HG02852 (cell line): ENCODE measurements at regions not wholly inside any gene's neighbourhood (a gene's known extent, or its start where the extent isn't known, plus 50 kb on each side); places are given as distances from the start of the nearest gene placed in this dataset.
"Not testable (repeated sequence)": the region's sequence is repeated elsewhere in the genome, so short reads cannot be mapped to it uniquely, and the experiment has no call there.

Source experiments
- ATAC-seq: cut with Tn5 transposase; IDR thresholded peaks from one replicate; pipeline ENCODE4 v1.9.1; 2021; ENCODE audit warnings: mild to moderate bottlenecking, moderate library complexity; ENCODE audit not compliant: unreplicated experiment

DNA sequence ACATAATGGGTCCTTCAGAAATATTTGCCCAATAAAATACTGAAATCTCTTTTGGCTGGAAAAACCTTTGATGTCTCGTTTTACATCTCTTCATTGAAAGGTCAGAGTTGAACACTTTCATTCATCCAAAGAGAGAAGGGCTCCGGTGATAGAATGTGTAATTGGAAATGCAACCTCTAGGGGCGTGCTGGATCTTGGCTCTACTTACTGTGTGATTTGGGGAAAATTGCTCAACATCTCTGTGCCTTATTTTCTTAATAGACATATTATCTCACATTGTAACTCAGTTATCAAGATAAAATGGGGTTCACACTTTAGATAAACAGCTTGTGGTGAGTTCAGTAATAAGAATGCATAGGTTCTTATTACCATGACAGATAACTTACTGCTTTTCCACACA is 1444.1 kb downstream of the SLITRK5 start:
- no peak for ATAC-seq

- no peak for ATAC-seq
These were observed 1465.5 kb downstream of the SLITRK5 start for GRCh38 chr13:89136678-89137077.

DNA sequence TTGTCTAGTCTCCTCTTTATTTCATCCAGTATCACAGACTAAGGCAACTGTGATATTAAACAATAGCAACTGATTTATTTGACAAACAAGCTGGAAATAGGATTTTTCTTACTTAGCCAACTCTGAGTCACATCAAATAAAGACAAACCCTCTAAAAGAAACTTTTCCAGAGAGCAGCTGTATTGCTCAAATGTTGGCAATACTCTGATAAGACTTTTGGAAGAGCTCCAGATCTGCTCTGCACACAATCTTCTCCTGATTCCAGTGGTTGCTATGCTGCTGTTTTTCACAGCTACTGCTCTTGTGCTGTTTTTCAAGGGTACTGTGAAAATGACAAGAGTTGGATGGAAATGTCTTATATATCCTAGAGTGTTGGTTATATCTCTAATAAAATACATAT is 1479.2 kb downstream of the SLITRK5 start:
- ATAC-seq: no peak

DNA sequence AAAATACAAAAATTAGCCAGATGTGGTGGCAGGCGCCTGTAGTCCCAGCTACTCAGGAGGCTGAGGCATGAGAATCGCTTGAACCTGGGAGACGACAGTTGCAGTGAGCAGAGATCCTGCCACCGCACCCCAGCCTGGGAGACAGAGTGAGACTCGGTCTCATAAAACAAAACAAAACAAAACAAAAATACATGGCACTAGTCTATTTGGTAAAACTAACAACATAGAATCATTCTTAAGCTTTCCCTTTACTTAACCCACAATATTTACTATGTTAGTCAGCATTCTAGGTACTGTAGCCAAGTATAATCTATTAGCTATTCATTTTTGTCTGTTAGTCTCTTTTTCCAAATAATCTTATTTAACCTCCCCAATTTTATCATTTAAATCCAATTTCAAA is 1482.8 kb downstream of the SLITRK5 start:
- ATAC-seq: no peak

DNA sequence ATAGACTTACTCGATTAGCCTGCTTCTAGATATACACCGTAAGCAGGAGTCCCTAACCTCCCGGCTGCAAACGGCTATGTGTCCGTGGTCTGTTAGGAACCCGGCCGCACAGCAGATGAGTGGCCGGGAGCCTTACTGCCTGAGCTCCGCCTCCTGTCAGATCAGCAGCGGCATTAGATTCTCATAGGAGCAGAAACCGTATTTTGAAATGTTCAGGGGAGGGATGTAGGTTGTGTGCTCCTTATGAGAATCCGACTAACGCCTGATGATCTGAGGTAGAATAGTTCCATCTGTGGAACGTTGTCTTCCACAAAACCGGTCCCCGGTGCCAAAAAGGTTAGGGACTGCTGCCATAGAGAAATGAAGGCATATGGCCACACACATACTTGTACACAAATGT is 1491.9 kb downstream of the SLITRK5 start:
- ATAC-seq: no peak

DNA sequence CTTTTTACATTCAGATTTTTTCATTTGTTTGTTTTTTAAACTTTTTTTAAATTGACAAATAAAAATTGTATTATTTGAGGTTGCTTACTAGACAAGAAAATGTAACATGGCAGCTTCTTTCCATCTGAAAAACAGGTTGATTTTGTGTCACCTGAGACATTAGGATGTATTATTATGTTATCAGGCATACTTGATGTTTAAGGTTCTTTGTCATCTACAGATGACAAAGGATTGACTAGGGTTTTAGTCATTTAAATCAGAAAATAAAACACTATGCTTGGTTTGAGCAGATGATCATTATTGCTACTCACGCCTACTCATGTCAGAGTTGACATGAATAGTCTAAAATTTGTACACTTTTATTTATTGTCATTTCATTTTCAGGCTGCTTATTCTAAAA is 1494.5 kb downstream of the SLITRK5 start:
- ATAC-seq: no peak

DNA sequence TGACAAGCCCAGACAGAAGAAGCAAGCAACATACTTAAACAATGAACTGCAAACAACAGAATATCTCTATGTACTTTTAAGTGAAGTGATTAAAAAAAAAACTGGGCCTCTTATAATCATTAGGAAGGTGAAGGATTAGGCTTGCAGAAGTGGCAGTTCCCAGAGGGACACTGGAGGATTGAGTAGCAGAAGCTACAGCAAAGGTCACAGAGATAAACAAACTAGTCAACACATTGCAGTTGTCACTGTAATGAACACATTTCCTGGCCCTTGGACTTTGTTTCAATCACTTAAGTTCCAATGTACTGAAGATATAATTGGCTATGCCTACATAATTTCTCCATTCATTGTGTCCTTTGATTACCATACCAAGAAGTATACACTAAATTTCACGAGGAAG is 1498.8 kb downstream of the SLITRK5 start:
- ATAC-seq: no peak

GRCh38 chr13:89181041-89181440 is 1509.9 kb downstream of the SLITRK5 start:
- ATAC-seq: no peak

DNA sequence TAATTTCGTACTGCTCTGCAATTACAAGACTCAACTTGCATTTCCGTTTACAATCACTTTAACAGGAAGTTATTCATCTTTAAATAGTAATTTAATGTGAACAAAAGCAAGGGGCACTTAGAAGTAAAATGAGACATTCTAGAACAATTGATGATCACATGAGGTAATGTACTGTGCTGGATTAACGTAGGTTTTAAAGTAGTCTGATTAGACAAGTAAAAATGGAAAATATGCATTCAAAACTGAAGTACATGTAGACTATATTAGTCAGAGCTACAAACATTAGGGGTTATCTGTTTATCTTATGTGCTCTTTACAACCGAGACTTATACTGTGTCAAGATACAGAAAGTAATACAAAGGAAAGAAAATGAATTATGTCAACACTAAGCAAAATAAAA is 1528.0 kb downstream of the SLITRK5 start:
- ATAC-seq: no peak

- no peak for ATAC-seq
These were observed 1533.3 kb downstream of the SLITRK5 start for GRCh38 chr13:89204435-89204834.

DNA sequence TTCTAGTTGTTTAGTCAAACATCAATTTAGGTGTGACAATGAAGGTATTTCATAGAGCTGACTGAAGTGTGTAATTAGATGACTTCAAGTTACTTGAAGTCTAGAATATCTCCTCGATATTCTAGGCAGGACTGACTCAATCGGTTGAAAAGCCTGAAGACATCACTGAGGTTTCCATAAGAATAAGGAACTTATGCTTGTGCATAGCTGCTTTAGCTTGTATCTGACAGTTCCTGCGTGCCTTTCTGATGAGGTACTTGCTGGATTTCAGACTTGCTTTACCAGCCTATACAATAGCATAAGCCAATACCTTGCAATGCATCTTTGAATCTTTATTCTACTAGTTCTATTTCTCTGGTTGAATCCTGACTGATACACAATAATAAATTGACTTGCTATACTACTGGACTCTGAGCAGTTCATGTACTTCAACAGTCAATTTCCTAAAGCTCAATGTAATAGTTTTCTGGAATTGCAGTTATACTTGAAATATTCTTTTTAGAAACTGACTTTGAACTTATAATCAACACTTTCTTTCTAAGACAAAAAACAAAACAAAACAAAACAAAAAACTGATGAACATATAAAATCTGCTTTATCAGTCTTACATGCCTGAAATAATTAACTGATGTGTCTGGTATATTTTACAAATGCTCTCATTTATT is 1534.8 kb downstream of the SLITRK5 start:
- ATAC-seq: no peak

- ATAC-seq: no peak
These were observed 1541.0 kb downstream of the SLITRK5 start for GRCh38 chr13:89212186-89212585.

DNA sequence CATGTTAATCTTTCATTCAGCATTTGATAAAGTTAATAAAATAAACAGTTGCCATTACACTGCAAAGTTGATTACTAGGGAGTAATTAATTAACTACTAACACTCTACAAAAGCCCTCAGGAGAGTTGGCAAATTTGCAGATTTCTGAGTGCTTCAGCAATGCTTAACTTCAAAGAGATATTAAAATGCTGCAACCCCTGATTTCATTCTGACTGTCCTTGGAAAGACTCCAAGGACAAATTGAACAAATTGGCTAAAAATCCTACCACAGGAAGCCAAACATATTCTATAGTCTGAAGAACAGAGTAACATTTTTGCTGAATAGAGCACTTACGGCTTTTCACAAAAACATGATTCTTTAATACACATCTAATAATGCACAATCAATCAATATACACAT is 1543.0 kb downstream of the SLITRK5 start:
- ATAC-seq: no peak

DNA sequence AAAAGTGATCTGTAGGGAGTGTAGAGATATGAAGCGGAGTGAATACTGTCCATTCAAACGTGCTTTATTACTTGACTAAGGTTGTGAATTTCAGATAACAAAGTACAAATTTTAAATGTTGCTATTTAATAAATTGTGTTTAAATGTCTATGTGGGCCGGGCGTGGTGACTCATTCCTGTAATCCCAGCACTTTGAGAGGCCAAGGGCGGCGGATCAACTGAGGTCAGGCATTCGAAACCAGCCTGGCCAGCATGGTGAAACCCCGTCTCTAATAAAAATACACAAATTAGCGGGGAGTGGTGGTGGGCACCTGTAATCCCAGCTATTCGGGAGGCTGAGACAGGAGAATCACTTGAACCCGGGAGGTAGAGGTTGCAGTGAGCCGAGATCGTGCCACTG is 1544.1 kb downstream of the SLITRK5 start:
- ATAC-seq: not testable (repeated sequence)

DNA sequence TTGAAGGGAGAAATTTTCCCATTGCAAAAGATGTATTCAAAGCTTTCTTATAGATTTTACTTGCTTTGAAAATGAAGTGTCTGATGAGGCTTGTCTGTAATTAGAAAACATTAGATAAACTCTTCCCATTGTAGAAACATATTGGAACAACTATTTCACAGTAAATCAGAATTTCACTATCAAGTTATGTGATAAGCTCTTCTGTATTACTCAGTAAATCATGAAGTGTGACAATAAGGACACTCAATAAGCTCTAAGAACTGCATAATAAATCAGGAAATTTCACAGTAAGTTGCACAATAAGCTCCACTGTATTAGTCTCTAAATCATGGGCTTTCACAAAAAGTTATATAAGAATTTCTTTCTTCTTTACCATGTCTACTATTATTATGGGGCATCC is 1546.6 kb downstream of the SLITRK5 start:
- no peak for ATAC-seq

DNA sequence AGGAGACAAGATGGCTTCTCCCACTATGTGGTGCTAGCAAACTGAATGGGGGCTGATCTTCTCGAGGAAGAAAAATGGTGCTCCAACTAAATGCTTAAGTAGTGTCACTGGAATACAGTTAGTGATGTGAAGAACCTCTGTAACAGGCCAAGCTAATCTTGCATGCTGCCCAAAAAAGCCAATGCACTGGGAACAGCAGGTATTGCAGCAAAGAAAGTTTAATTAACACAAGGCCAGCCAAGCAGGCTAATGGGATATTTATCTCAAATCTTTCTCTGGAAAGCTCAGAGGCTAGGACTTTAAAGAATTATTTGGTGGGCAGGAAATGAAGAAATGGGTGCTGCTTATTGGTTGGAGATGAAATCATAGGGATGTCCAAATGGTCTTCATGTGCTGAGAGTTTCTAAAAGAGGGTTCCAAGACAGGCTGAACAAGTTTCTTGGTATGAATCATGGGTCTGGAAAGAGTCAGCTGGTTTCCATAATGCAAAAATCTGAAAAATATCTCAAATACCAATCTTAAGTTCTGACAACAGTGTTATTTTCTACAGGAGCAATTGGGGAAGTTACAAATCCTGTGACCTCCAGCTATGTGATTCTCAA is 1550.5 kb downstream of the SLITRK5 start:
- no peak for ATAC-seq

DNA sequence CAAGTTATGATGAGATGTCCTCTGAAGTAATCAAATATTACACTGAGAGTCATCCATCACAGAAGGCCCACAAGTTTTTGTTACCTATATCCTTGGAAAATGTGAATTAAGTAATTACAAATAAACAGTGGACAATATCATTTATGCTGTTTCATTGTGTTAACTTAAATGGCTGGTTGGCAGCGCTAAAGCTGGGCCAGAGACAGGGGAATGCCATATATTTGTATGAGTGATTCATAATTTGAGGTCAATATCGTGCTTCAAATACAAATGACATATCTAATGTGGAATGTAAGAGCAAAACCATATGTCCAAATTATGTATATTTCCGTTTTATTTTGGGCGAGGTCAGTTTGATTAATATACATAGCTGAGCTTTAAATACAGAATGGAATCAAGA is 1556.2 kb downstream of the SLITRK5 start:
- no peak for ATAC-seq

DNA sequence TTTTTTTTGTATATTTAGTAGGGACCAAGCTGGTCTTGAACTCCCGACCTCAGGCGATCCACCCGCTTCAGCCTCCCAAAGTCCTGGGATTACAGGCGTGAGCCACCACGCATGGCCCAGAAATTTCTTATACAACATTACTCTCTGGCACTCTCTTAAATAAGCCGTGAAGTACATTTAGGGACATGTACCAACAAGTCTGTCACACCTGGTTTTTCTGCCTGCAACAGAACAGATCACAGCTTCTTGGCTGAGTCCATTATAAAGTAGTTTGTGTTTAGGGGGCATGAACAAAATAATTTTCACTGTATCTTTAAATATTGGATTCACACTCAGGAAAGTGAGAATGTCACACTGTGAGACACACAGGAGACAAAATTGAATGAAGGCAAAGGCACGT is 1567.3 kb downstream of the SLITRK5 start:
- ATAC-seq: no peak

- ATAC-seq: no peak
These were observed 1568.4 kb downstream of the SLITRK5 start for GRCh38 chr13:89239361-89240127.

DNA sequence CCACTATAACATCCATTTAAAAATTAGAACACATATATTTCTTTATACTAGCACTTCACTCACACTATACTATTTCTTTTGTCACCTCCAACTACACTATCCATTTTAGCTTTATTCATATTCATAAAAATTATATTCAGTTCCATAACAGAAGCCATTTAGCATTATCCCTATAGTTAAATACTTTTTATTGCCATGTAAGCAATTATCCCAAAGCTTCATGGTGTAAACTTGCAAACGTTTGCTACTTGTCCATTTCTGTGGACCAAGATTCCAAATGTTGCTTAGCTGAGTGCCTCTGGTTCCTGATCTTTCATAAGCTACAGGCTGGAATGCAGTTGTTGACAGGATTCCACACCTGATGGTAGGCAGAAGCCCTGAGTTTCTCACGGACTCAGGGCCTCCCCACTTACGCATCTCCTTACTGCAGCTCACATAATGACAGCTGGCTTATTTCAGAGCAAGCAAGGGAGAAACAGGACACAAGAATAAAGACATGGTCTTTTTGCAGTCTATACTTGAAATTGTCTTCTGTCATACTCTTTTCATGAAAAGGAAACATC is 1584.8 kb downstream of the SLITRK5 start:
- ATAC-seq: no peak

DNA sequence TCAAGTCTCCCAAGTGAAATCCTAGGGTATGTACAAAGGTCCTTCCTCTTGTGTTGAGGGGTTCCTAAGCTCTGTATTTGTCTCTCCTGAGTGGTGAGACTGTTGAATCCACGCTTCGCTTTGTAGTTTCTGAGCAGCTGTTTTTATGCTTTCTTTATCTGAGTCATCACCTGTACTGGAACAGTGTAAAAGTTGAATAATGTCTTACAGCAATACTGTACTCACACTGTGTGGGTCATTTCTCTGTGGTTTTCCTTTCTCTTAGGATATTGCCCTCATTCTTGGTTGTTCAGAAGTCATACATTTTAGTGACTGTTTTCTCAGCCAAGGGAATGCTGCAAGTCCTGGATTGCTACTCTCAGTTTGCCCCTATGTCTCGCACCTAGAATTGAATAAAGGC is 1596.6 kb downstream of the SLITRK5 start:
- ATAC-seq: no peak

- no peak for ATAC-seq
These were observed 1598.6 kb downstream of the SLITRK5 start for GRCh38 chr13:89269737-89270136.
